HCT116 (cell line): ENCODE measurements at regions not wholly inside any gene's neighbourhood (a gene's known extent, or its start where the extent isn't known, plus 50 kb on each side); places are given as distances from the start of the nearest gene placed in this dataset.

ENCODE experiments used
- EZH2 ChIP-seq: fragments of 200-600 bp; sonication (generic); IDR thresholded peaks from 2 replicates; pipeline ENCODE4 v1.6.1; 2017; ENCODE audit warnings: antibody characterized with exemption, mixed run types
- EZH2phosphoT487 ChIP-seq: fragments of 200-600 bp; IDR thresholded peaks from 2 replicates; pipeline ENCODE4 v1.6.1; 2018; ENCODE audit warnings: antibody characterized with exemption, borderline replicate concordance
- POLR2A ChIP-seq: IDR thresholded peaks from 2 replicates; pipeline ENCODE4 v1.7.0; 2011; ENCODE audit warnings: borderline replicate concordance; ENCODE audit not compliant: insufficient read depth, insufficient read length; ENCODE audit errors: extremely low read depth
- POLR2AphosphoS5 ChIP-seq: IDR thresholded peaks from 2 replicates; pipeline ENCODE4 v1.6.1; 2011; ENCODE audit warnings: mild to moderate bottlenecking, low read depth, low read length, moderate library complexity
- RAD21 ChIP-seq: IDR thresholded peaks from 2 replicates; pipeline ENCODE4 v1.6.1; 2012; ENCODE audit warnings: low read depth, mild to moderate bottlenecking
- SP1 ChIP-seq: IDR thresholded peaks from 2 replicates; pipeline ENCODE4 v1.6.1; 2012; ENCODE audit warnings: low read depth
- SRF ChIP-seq: IDR thresholded peaks from 2 replicates; pipeline ENCODE4 v1.6.1; 2012; ENCODE audit warnings: low read depth
- YY1 ChIP-seq: IDR thresholded peaks from 2 replicates; pipeline ENCODE4 v1.6.1; 2011; ENCODE audit warnings: low read length, low read depth, moderate library complexity, mild to moderate bottlenecking; ENCODE audit not compliant: insufficient replicate concordance; ENCODE audit errors: extremely low read depth
- TF ChIP-seq, protein P1 (sequence below), 3 experiments: fragments of 200-600 bp in 1 of 3; sonication (generic) in 1 of 3; IDR thresholded peaks in 2 of 3; conservative IDR thresholded peaks in 1 of 3; 2 replicates each; pipeline ENCODE4 v1.5.1; 2012 to 2017; ENCODE audit warnings: low read depth in 2 of 3, low read length in 2 of 3, antibody characterized with exemption in 1 of 3, borderline replicate concordance in 1 of 3, control low read depth in 1 of 3, mild to moderate bottlenecking in 1 of 3, mixed read lengths in 1 of 3, mixed run types in 1 of 3, moderate library complexity in 1 of 3; ENCODE audit not compliant: insufficient read depth in 1 of 3
- TF ChIP-seq, protein P2 (sequence below): IDR thresholded peaks from 2 replicates; pipeline ENCODE4 v1.6.1; 2012
- TF ChIP-seq, protein P3 (sequence below): IDR thresholded peaks from 2 replicates; pipeline ENCODE4 v1.6.1; 2012; ENCODE audit warnings: low read depth
- TF ChIP-seq, protein P4 (sequence below): IDR thresholded peaks from 2 replicates; pipeline ENCODE4 v1.6.1; 2011; ENCODE audit warnings: mild to moderate bottlenecking, low read length, moderate library complexity; ENCODE audit not compliant: insufficient replicate concordance; ENCODE audit errors: extremely low read depth

DNA sequence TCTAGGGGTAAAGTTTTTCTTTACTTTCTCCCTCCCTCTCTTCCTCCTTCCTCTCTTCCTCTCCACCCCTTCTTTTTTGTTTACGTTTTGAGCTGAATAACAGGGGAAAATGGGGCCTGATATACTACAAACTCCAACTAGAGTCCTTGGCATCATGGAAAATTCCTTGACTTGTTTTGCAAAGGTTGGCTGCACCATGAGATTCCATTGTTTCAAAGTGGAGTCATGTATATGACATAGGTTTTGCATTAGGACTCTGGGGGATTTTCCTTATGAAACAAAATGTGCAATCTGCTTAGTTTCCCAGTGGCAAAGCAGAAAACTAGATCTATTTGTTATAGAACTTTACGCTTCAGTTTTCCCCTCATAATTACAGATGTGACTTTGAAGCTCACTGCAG is 233.5 kb upstream of the PGRMC2 start:
- TF ChIP-seq, protein P1, sequence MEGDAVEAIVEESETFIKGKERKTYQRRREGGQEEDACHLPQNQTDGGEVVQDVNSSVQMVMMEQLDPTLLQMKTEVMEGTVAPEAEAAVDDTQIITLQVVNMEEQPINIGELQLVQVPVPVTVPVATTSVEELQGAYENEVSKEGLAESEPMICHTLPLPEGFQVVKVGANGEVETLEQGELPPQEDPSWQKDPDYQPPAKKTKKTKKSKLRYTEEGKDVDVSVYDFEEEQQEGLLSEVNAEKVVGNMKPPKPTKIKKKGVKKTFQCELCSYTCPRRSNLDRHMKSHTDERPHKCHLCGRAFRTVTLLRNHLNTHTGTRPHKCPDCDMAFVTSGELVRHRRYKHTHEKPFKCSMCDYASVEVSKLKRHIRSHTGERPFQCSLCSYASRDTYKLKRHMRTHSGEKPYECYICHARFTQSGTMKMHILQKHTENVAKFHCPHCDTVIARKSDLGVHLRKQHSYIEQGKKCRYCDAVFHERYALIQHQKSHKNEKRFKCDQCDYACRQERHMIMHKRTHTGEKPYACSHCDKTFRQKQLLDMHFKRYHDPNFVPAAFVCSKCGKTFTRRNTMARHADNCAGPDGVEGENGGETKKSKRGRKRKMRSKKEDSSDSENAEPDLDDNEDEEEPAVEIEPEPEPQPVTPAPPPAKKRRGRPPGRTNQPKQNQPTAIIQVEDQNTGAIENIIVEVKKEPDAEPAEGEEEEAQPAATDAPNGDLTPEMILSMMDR (IDR thresholded peaks at IDR 0.05 in 2 of 3, conservative IDR thresholded peaks at IDR 0.05 in 1 of 3; ENCODE audit: borderline replicate concordance in 1 of 3, insufficient read depth in 1 of 3, low read depth in 2 of 3, low read length in 2 of 3): no peak
- TF ChIP-seq POLR2A (no peak), YY1 (no peak), POLR2AphosphoS5 (no peak), EZH2 (no peak), SP1 (no peak), SRF (no peak), RAD21 (no peak), EZH2phosphoT487 (no peak)
- TF ChIP-seq, protein P2, sequence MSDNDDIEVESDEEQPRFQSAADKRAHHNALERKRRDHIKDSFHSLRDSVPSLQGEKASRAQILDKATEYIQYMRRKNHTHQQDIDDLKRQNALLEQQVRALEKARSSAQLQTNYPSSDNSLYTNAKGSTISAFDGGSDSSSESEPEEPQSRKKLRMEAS: no peak
- TF ChIP-seq, protein P3, sequence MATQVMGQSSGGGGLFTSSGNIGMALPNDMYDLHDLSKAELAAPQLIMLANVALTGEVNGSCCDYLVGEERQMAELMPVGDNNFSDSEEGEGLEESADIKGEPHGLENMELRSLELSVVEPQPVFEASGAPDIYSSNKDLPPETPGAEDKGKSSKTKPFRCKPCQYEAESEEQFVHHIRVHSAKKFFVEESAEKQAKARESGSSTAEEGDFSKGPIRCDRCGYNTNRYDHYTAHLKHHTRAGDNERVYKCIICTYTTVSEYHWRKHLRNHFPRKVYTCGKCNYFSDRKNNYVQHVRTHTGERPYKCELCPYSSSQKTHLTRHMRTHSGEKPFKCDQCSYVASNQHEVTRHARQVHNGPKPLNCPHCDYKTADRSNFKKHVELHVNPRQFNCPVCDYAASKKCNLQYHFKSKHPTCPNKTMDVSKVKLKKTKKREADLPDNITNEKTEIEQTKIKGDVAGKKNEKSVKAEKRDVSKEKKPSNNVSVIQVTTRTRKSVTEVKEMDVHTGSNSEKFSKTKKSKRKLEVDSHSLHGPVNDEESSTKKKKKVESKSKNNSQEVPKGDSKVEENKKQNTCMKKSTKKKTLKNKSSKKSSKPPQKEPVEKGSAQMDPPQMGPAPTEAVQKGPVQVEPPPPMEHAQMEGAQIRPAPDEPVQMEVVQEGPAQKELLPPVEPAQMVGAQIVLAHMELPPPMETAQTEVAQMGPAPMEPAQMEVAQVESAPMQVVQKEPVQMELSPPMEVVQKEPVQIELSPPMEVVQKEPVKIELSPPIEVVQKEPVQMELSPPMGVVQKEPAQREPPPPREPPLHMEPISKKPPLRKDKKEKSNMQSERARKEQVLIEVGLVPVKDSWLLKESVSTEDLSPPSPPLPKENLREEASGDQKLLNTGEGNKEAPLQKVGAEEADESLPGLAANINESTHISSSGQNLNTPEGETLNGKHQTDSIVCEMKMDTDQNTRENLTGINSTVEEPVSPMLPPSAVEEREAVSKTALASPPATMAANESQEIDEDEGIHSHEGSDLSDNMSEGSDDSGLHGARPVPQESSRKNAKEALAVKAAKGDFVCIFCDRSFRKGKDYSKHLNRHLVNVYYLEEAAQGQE: no peak
- TF ChIP-seq, protein P4, sequence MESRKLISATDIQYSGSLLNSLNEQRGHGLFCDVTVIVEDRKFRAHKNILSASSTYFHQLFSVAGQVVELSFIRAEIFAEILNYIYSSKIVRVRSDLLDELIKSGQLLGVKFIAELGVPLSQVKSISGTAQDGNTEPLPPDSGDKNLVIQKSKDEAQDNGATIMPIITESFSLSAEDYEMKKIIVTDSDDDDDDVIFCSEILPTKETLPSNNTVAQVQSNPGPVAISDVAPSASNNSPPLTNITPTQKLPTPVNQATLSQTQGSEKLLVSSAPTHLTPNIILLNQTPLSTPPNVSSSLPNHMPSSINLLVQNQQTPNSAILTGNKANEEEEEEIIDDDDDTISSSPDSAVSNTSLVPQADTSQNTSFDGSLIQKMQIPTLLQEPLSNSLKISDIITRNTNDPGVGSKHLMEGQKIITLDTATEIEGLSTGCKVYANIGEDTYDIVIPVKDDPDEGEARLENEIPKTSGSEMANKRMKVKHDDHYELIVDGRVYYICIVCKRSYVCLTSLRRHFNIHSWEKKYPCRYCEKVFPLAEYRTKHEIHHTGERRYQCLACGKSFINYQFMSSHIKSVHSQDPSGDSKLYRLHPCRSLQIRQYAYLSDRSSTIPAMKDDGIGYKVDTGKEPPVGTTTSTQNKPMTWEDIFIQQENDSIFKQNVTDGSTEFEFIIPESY: no peak
